Gastrocnemius medialis (tissue), 4 donors: ENCODE measurements at regions not wholly inside any gene's neighbourhood (a gene's known extent, or its start where the extent isn't known, plus 50 kb on each side); places are given as distances from the start of the nearest gene placed in this dataset.

ENCODE experiments used
- ATAC-seq, 2 donors: fragments of 150-250 bp; one replicate each; pipeline ENCODE4 v1.9.1; 2016
- DNase-seq, 2 donors: peaks; one replicate each; pipeline ENCODE4 v3.0.0-alpha.2; 2019
- H3K27ac ChIP-seq, 4 donors: fragments of 200-600 bp; sonication (generic); 1 replicate in 1 of 4; 2 replicates in 3 of 4; pipeline ENCODE4 v1.5.1; 2016 to 2018; ENCODE audit warnings: mild to moderate bottlenecking in 2 of 4, moderate library complexity in 1 of 4
- H3K27me3 ChIP-seq, 3 donors: fragments of 200-600 bp; sonication (generic) in 2 of 3; 1 replicate in 1 of 3; 2 replicates in 2 of 3; pipeline versions ENCODE4 v1.5.1 to v1.6.0; 2016 to 2019; ENCODE audit warnings: mild to moderate bottlenecking in 1 of 3, moderate library complexity in 1 of 3
- H3K36me3 ChIP-seq, 2 donors: fragments of 200-600 bp; sonication (generic) in 1 of 2; one replicate each; pipeline ENCODE4 v1.5.1; 2017 to 2018
- H3K4me1 ChIP-seq, 2 donors: fragments of 200-600 bp; sonication (generic) in 1 of 2; one replicate each; pipeline ENCODE4 v1.5.1; 2016 to 2017; ENCODE audit warnings: mild to moderate bottlenecking in 2 of 2
- H3K4me3 ChIP-seq, 4 donors: fragments of 200-600 bp; sonication (generic) in 3 of 4; 1 replicate in 1 of 4; 2 replicates in 3 of 4; pipeline ENCODE4 v1.5.1; 2016 to 2019; ENCODE audit warnings: mild to moderate bottlenecking in 2 of 4
- H3K9me3 ChIP-seq, 3 donors: fragments of 200-600 bp; sonication (generic) in 2 of 3; 1 replicate in 1 of 3; 2 replicates in 2 of 3; pipeline ENCODE4 v1.5.1; 2016 to 2019
- CTCF ChIP-seq, 5 experiments: fragments of 450-650 bp in 3 of 5; fragments of 200-600 bp in 2 of 5; sonication (generic) in 2 of 5; IDR thresholded peaks in 4 of 5; conservative IDR thresholded peaks in 1 of 5; 1 replicate in 4 of 5; 2 replicates in 1 of 5; pipeline ENCODE4 v1.5.1; 2016 to 2019; ENCODE audit warnings: antibody characterized with exemption in 5 of 5, mild to moderate bottlenecking in 3 of 5, moderate library complexity in 3 of 5
- POLR2A ChIP-seq, 2 donors: fragments of 450-650 bp; IDR thresholded peaks; one replicate each; pipeline ENCODE4 v1.6.1; 2017; ENCODE audit warnings: antibody characterized with exemption in 2 of 2, mild to moderate bottlenecking in 2 of 2, moderate library complexity in 2 of 2
- in situ Hi-C, 4 donors: fragments of 200-750 bp; cut with MboI; loops; one replicate each; pipeline versions ENCODE4 v1.15.0 to v1.8.0; 2017; ENCODE audit warnings: low sequenced_read_pairs in 4 of 4
- intact Hi-C: fragments of 100-400 bp; cut with DNase I; formaldehyde crosslinking; loops from one replicate; pipeline ENCODE4 v1.15.1; 2023; ENCODE audit warnings: low total_unique reads

GRCh38 chr2:4529738-4530137 is 826.4 kb downstream of the DCDC2C start:
- H3K4me1 ChIP-seq = no peaks in the 10 kb centered on the region
- in situ Hi-C loops (no loop called here), intact Hi-C loops (no loop called here)
- no peak overlapping the region for H3K27ac ChIP-seq
- DNase-seq (no peak), ATAC-seq (no peak)
- no peak overlapping the region for H3K4me3 ChIP-seq
- no peaks in the 10 kb centered on the region for H3K9me3 ChIP-seq
- H3K27me3 ChIP-seq = no peaks in the 10 kb centered on the region
- H3K36me3 ChIP-seq = no peaks in the 10 kb centered on the region
- TF ChIP-seq CTCF (IDR thresholded peaks at IDR 0.05 in 4 of 5, conservative IDR thresholded peaks at IDR 0.05 in 1 of 5) = no peak
- no peak for TF ChIP-seq POLR2A (IDR thresholded peaks at IDR 0.05)

GRCh38 chr2:4530231-4530630 is 826.9 kb downstream of the DCDC2C start:
- no peak for TF ChIP-seq CTCF (IDR thresholded peaks at IDR 0.05 in 4 of 5, conservative IDR thresholded peaks at IDR 0.05 in 1 of 5)
- TF ChIP-seq POLR2A (IDR thresholded peaks at IDR 0.05) = no peak
- no peaks in the 10 kb centered on the region for H3K27me3 ChIP-seq
- ATAC-seq = no peak
- in situ Hi-C loops (no loop called here), intact Hi-C loops (no loop called here)
- no peak for DNase-seq
- H3K36me3 ChIP-seq = no peaks in the 10 kb centered on the region
- no peaks in the 10 kb centered on the region for H3K4me1 ChIP-seq
- no peak overlapping the region for H3K27ac ChIP-seq
- no peak overlapping the region for H3K4me3 ChIP-seq
- H3K9me3 ChIP-seq = no peaks in the 10 kb centered on the region

GRCh38 chr2:4533806-4534205 is 830.4 kb downstream of the DCDC2C start:
- intact Hi-C loops = no loop called here
- H3K36me3 ChIP-seq = no peaks in the 10 kb centered on the region
- H3K27me3 ChIP-seq = no peaks in the 10 kb centered on the region
- TF ChIP-seq CTCF (IDR thresholded peaks at IDR 0.05 in 4 of 5, conservative IDR thresholded peaks at IDR 0.05 in 1 of 5) = no peak
- no peak for TF ChIP-seq POLR2A (IDR thresholded peaks at IDR 0.05)
- ATAC-seq = no peak
- in situ Hi-C loops = no loop called here
- no peak for DNase-seq
- H3K4me3 ChIP-seq = no peak overlapping the region
- no peaks in the 10 kb centered on the region for H3K9me3 ChIP-seq
- H3K4me1 ChIP-seq = no peaks in the 10 kb centered on the region
- no peak overlapping the region for H3K27ac ChIP-seq

- TF ChIP-seq POLR2A (IDR thresholded peaks at IDR 0.05) (no peak), CTCF (IDR thresholded peaks at IDR 0.05 in 4 of 5, conservative IDR thresholded peaks at IDR 0.05 in 1 of 5) (no peak)
- H3K9me3 ChIP-seq = no peaks in the 10 kb centered on the region
- ATAC-seq = no peak
- H3K27ac ChIP-seq = no peak overlapping the region
- intact Hi-C loops = no loop called here
- no peaks in the 10 kb centered on the region for H3K27me3 ChIP-seq
- in situ Hi-C loops = no loop called here
- no peaks in the 10 kb centered on the region for H3K4me1 ChIP-seq
- no peaks in the 10 kb centered on the region for H3K36me3 ChIP-seq
- H3K4me3 ChIP-seq = no peak overlapping the region
- DNase-seq = no peak
These were observed 835.7 kb downstream of the DCDC2C start for GRCh38 chr2:4539121-4539520.

GRCh38 chr2:4549666-4550210 is 846.4 kb downstream of the DCDC2C start:
- DNase-seq = no peak
- intact Hi-C loops = no loop called here

More at GRCh38 chr2:4549666-4550210, 846.4 kb downstream of the DCDC2C start:
- in situ Hi-C loops = no loop called here
- TF ChIP-seq CTCF (IDR thresholded peaks at IDR 0.05 in 4 of 5, conservative IDR thresholded peaks at IDR 0.05 in 1 of 5) = no peak
- TF ChIP-seq POLR2A (IDR thresholded peaks at IDR 0.05) = no peak
- Histone ChIP-seq H3K36me3 (no peaks in the 10 kb centered on the region), H3K4me1 (no peaks in the 10 kb centered on the region), H3K9me3 (no peaks in the 10 kb centered on the region), H3K4me3 (no peak overlapping the region), H3K27me3 (no peaks in the 10 kb centered on the region), H3K27ac (no peak overlapping the region)
- ATAC-seq = no peak
